NT2/D1 (cell line): ENCODE measurements at regions not wholly inside any gene's neighbourhood (a gene's known extent, or its start where the extent isn't known, plus 50 kb on each side); places are given as distances from the start of the nearest gene placed in this dataset.
"Not testable (repeated sequence)": the region's sequence is repeated elsewhere in the genome, so short reads cannot be mapped to it uniquely, and the experiment has no call there.

Source experiments
- DNase-seq: peaks from one replicate; pipeline ENCODE4 v3.0.0-alpha.2; 2011; ENCODE audit warnings: low read depth, low spot score
- H3K27me3 ChIP-seq: 2 replicates; pipeline ENCODE4 v1.6.0; 2011; ENCODE audit warnings: mild to moderate bottlenecking; ENCODE audit not compliant: insufficient read length, insufficient read depth
- H3K36me3 ChIP-seq: 2 replicates; pipeline ENCODE4 v1.6.1; 2011; ENCODE audit warnings: mild to moderate bottlenecking, low read length, mixed read lengths; ENCODE audit not compliant: insufficient read depth, insufficient read length
- H3K4me1 ChIP-seq: 2 replicates; pipeline ENCODE4 v1.5.1; 2011; ENCODE audit not compliant: insufficient read depth, insufficient read length
- H3K4me3 ChIP-seq: 2 replicates; pipeline ENCODE4 v1.5.1; 2011; ENCODE audit warnings: low read depth; ENCODE audit not compliant: insufficient read length
- H3K9ac ChIP-seq: 2 replicates; pipeline ENCODE4 v1.6.0; 2011; ENCODE audit warnings: low read depth; ENCODE audit not compliant: insufficient read length
- H3K9me3 ChIP-seq: 2 replicates; pipeline ENCODE4 v1.5.1; 2011; ENCODE audit warnings: mild to moderate bottlenecking, low read length; ENCODE audit not compliant: insufficient read depth
- SUZ12 ChIP-seq: IDR thresholded peaks from 2 replicates; pipeline ENCODE4 v1.6.1; 2011; ENCODE audit not compliant: insufficient read length, insufficient read depth; ENCODE audit errors: extremely low read depth
- YY1 ChIP-seq: IDR thresholded peaks from 2 replicates; pipeline ENCODE4 v1.6.1; 2011; ENCODE audit not compliant: insufficient read length, insufficient read depth
- ZNF274 ChIP-seq: IDR thresholded peaks from 2 replicates; pipeline ENCODE4 v1.6.1; 2011; ENCODE audit warnings: mild to moderate bottlenecking, low read depth, low read length

DNA sequence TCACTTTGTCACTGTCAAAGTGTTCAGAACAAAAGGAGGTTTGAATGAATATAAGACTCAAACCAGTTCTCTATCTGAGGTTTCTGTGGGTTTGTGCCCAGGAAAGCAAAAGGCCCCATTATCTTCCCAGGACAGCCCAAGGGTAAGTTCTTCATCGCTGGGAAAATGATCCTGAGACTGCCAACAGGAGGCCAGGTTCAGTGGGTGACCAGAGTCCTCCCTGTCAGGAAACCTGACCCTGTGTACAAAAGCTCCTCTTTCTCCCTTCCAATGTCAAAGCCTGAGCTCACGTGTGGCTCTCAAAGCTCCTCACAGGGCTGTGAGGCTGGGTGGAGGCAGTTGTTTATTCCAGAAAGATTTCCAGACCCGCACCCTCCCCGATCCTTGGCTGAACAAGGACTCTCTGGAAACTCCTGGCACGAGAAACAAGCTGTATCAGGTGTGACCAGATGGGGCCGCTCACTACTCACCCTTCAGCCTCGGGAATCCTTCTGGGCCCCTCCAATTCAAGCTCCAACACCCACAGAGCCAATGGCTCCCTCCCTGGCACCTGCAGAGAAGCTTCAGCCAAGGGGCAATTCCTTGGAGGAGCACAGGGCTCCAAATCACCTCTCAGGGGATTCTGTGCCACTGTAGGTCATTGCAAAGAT, 1516.7 kb downstream of the TSPY10 start:
- Histone ChIP-seq H3K4me1 (no peaks in the 10 kb centered on the region), H3K4me3 (no peak overlapping the region), H3K9me3 (peaks cover 2% of the 10 kb centered on the region; the same call in 1 of the 2 replicates), H3K27me3 (no peaks in the 10 kb centered on the region), H3K9ac (no peak overlapping the region), H3K36me3 (no peaks in the 10 kb centered on the region)
- no peak for DNase-seq
- TF ChIP-seq ZNF274: no peak
- no peak for TF ChIP-seq SUZ12
- TF ChIP-seq YY1: no peak

DNA sequence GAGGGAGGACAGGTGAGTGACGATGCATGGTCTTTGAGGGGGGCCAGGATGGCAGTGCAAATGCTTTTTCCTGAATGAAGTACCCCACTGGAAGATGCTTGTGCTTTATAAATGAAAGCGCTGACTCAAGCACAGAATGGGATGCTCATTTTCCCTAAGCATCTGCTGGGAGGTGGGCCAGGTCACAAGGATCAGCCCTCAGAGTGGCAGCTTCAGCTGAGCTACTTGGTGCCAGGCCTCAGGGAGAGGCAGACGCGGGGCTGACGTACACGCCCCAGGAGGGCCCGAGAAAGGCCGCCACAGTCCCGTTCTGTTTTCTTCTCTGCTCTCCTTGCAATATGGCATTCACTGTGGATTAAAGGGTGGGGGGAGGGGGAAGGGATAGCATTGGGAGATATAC, 1535.8 kb downstream of the TSPY10 start:
- H3K9me3 ChIP-seq: no peaks in the 10 kb centered on the region
- H3K36me3 ChIP-seq: no peaks in the 10 kb centered on the region
- no peak overlapping the region for H3K4me3 ChIP-seq
- H3K4me1 ChIP-seq: no peaks in the 10 kb centered on the region
- TF ChIP-seq SUZ12 (no peak), ZNF274 (no peak), YY1 (no peak)
- H3K27me3 ChIP-seq: no peaks in the 10 kb centered on the region
- H3K9ac ChIP-seq: no peak overlapping the region
- no peak for DNase-seq

DNA sequence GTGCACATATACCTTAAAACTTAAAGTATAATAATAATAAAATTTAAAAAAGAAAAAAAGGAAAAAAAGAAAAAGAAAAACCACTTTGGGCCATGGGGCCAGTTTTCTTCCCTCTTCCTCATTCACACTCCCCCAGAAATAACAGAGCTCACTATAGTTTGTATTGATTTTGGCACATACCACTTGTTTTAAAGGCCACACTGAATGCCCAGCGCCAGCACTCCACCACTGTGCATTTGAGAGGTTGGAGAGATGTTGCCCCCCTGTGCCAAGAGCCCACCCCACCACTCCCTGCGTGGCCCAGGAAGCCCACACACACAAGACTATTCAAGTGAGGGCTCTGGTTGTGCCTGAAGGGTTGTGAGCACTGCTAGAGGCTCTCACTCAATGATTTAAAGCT, 1536.3 kb downstream of the TSPY10 start:
- TF ChIP-seq YY1 (no peak), SUZ12 (no peak), ZNF274 (no peak)
- H3K4me1 ChIP-seq: no peaks in the 10 kb centered on the region
- H3K36me3 ChIP-seq: no peaks in the 10 kb centered on the region
- H3K9me3 ChIP-seq: no peaks in the 10 kb centered on the region
- DNase-seq: no peak
- no peaks in the 10 kb centered on the region for H3K27me3 ChIP-seq
- H3K4me3 ChIP-seq: no peak overlapping the region
- no peak overlapping the region for H3K9ac ChIP-seq

DNA sequence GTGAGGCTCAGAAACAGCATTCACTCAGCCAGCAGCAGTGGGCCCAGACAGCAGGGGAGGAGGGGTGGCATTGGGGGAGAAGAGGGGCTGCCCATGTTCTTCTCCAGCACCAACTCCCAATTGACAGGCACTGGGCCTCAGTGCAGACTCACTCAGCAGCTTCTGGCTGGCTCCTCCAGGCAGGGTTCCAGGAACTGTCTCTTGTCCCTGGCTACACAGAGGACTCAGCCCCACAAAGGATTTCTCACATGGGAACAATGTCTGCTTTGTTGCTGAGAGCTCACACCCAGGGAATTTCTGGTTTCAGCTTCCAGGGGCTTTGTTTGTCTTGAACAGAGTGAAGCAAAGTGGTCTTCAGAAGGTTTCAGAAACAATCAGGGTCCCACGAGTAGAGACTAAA, 1536.7 kb downstream of the TSPY10 start:
- no peaks in the 10 kb centered on the region for H3K9me3 ChIP-seq
- H3K36me3 ChIP-seq: no peaks in the 10 kb centered on the region
- no peaks in the 10 kb centered on the region for H3K4me1 ChIP-seq
- no peak overlapping the region for H3K9ac ChIP-seq
- no peak overlapping the region for H3K4me3 ChIP-seq
- H3K27me3 ChIP-seq: peaks cover 3% of the 10 kb centered on the region
- DNase-seq: no peak
- TF ChIP-seq YY1 (no peak), SUZ12 (no peak), ZNF274 (no peak)

DNA sequence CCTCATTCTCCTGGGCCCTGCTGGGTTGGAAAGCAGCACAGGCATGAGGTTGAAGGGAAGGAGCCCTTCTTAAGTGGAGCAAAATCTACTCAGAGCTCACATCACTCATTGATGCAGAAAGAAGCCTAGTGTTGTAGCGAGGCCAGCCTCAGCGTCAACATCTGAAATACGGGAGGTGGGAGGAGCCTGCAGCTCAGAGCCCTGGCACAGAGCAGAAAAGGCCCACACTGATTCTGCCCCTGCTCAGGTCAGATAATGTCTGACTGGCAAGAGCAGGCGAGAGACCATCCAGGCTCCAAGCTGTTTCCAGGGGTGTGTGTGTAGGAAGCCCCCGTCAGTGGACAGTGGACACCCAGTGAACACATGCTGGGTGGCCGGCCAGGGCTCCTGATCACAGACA, 1541.6 kb downstream of the TSPY10 start:
- DNase-seq: no peak
- no peaks in the 10 kb centered on the region for H3K9me3 ChIP-seq
- H3K27me3 ChIP-seq: peaks cover 3% of the 10 kb centered on the region
- no peaks in the 10 kb centered on the region for H3K36me3 ChIP-seq
- H3K4me1 ChIP-seq: no peaks in the 10 kb centered on the region
- no peak for TF ChIP-seq SUZ12
- TF ChIP-seq YY1: no peak
- TF ChIP-seq ZNF274: no peak
- H3K4me3 ChIP-seq: no peak overlapping the region
- H3K9ac ChIP-seq: no peak overlapping the region

DNA sequence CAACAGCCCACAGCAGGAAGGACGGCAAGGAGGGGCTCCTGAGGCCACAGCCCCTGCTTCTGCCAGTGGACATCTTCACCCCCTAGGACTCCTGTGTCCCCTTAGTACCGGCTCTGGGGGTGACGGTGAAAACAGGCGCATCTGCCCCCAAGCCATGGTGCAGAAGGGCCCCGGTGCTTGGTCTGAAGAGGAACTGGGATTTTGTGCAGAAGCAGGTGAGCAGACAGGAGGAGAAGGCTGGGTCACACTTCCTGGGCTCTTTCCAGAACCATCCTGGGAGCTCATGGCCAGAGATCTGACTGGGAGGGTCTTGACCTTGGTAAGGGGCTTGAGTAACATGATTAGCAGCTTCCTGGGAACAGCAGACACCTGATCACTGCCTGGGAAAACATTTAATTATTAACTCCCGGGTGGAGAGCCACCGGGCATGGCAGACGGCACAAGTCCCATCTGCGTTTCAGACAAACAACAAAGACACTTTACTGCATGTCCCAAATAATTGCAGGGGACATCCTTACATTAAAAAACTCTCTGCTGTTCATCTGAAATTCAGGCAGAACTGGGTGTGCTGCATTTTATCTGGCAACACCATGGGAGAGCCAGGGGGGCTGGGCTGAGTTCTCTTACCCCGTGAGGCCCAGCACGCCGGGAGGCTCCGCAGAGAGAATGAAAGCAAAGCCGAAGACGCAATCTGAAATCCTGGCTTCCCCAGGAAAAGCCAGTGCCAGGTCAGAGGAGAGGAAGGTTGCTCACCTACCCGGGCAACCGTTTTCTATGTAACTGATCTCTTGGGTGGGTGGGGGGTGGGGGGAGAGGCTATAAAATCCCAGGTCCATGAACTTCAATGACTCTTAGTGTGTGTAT, 1542.8 kb downstream of the TSPY10 start:
- Histone ChIP-seq H3K4me3 (no peak overlapping the region), H3K36me3 (no peaks in the 10 kb centered on the region), H3K9ac (no peak overlapping the region), H3K9me3 (no peaks in the 10 kb centered on the region), H3K27me3 (peaks cover 3% of the 10 kb centered on the region), H3K4me1 (no peaks in the 10 kb centered on the region)
- TF ChIP-seq ZNF274: no peak
- TF ChIP-seq YY1: no peak
- TF ChIP-seq SUZ12: no peak
- no peak for DNase-seq

DNA sequence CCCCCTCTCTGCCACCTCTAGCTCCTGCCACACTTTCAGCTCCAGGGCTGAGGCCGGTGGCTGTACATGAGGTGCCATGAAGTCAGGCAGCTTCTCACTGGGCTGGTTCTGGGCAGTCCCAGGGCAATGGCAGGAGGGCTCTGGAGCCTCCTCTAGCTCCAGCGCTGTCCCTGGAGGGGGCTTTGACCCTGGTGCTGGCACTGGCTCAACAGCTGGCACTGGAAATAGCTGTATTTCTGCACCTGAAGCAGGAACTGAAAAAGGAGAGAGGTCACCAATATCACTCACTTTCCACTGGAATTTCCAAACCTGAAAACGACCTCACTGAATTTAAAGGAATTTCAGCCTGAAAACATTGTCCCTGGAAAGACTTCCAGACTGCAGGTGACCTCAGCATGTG, 1558.1 kb downstream of the TSPY10 start:
- not testable (repeated sequence) for H3K36me3 ChIP-seq, H3K27me3 ChIP-seq, H3K9ac ChIP-seq, H3K4me1 ChIP-seq, H3K4me3 ChIP-seq, H3K9me3 ChIP-seq, DNase-seq

DNA sequence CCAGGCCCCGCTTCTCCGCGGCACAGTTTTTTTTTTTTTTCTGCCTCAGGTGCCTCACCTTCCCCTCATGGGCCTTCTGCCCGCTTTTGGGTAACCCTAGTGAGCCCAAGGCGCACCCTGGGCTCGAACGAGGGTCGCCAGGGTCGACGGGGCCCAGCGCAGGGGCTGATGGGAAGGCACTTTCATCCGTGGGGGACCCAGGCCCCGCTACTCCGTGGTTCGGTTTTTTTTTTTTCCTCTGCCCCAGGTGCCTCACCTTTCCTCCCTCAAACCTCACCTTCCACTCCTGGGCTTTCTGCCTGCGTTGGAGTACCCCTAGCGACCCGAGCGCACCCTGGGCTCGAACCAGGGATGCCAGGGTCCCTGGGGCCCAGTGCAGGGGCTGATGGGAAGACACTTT, 1569.8 kb downstream of the TSPY10 start:
- H3K36me3 ChIP-seq, H3K4me3 ChIP-seq, H3K27me3 ChIP-seq, DNase-seq, H3K9ac ChIP-seq, H3K9me3 ChIP-seq, H3K4me1 ChIP-seq: not testable (repeated sequence)

DNA sequence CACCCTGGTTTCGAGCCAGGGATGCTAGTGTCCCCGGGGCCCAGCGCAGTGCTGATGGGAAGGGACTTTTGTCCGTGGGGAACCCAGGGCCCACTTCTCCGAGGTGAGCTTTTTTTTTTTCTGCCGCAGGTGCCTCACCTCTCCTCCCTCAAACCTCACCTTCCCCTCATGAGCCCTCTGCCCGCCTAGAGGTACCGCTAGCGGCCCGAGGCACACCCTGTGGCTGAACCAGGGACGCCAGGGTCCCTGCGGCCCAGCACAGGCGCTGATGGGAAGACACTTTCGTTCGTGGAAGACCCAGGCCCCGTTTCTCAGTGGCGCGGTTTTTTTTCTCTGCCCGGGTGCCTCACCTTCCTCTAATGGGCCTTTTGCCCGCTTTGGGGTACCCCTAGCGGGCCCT, 1570.7 kb downstream of the TSPY10 start:
- DNase-seq, H3K4me1 ChIP-seq, H3K9ac ChIP-seq, H3K36me3 ChIP-seq, H3K9me3 ChIP-seq, H3K4me3 ChIP-seq, H3K27me3 ChIP-seq: not testable (repeated sequence)
